HL-60 (cell line): ENCODE measurements at regions not wholly inside any gene's neighbourhood (a gene's known extent, or its start where the extent isn't known, plus 50 kb on each side); places are given as distances from the start of the nearest gene placed in this dataset.

ENCODE experiments used
- CTCF ChIP-seq: IDR thresholded peaks from one replicate; pipeline ENCODE4 v1.5.1; 2011; ENCODE audit warnings: low read length, control low read depth, inconsistent platforms; ENCODE audit not compliant: insufficient read depth
- GABPA ChIP-seq: IDR thresholded peaks from 2 replicates; pipeline ENCODE4 v1.6.1; 2012; ENCODE audit warnings: low read depth
- POLR2AphosphoS5 ChIP-seq: IDR thresholded peaks from 2 replicates; pipeline ENCODE4 v1.6.1; 2012; ENCODE audit warnings: low read depth
- REST ChIP-seq: IDR thresholded peaks from 2 replicates; pipeline ENCODE4 v1.6.1; 2012; ENCODE audit warnings: low read depth; ENCODE audit not compliant: insufficient replicate concordance

- TF ChIP-seq CTCF (no peak), POLR2AphosphoS5 (no peak), GABPA (no peak), REST (no peak)
Observed at GRCh38 chr1:67571901-67572593, 113.0 kb upstream of the GADD45A start.
